ENCODE measurements at regions not wholly inside any gene's neighbourhood (a gene's known extent, or its start where the extent isn't known, plus 50 kb on each side); places are given as distances from the start of the nearest gene placed in this dataset.

GRCh38 chr16:17557949-17558348, 87.2 kb upstream of the XYLT1 start:
- DNase-seq (ENCODE audit: low spot score) = no peak
- CTCF ChIA-PET = interaction anchor here (1.0 to 5.5 kb wide), 5 partner anchors 13 to 187 kb away, joined by 3 to 34 read pairs (median 5); no protein-coding TSS in a partner anchor
- Mint-ChIP-seq H3K4me1 (peaks cover 5% of the 10 kb centered on the region; the same call in 1 of the 2 replicates), H3K36me3 (no peaks in the 10 kb centered on the region), H3K27ac (no peak overlapping the region), H3K9me3 (no peaks in the 10 kb centered on the region), H3K27me3 (ENCODE audit: low read depth) (no peaks in the 10 kb centered on the region; the same call in 1 of the 2 replicates), H3K4me3 (no peak overlapping the region)
- no peak for ATAC-seq
- POLR2A ChIA-PET = interaction anchor here (0.6 kb wide), 1 partner anchor 974 kb away, joined by 3 read pairs; no protein-coding TSS in a partner anchor
- TF ChIP-seq ZNF423 (CRISPR knock-in tag; IDR thresholded peaks at IDR 0.05) (no peak), GABPB1 (CRISPR knock-in tag; IDR thresholded peaks at IDR 0.05) (no peak), NFE2L1 (CRISPR knock-in tag; IDR thresholded peaks at IDR 0.05) (no peak), FOXP4 (CRISPR knock-in tag; IDR thresholded peaks at IDR 0.05) (no peak), ARID4B (CRISPR knock-in tag; IDR thresholded peaks at IDR 0.05; ENCODE audit: borderline replicate concordance) (no peak), ZNF425 (CRISPR knock-in tag; conservative IDR thresholded peaks at IDR 0.05) (no peak), TP53 (CRISPR knock-in tag; IDR thresholded peaks at IDR 0.05) (no peak), ZNF263 (CRISPR knock-in tag; IDR thresholded peaks at IDR 0.05; ENCODE audit: low read depth) (no peak), TEAD1 (CRISPR knock-in tag; IDR thresholded peaks at IDR 0.05) (no peak), HMGA2 (CRISPR knock-in tag; IDR thresholded peaks at IDR 0.05) (no peak), ERG (CRISPR knock-in tag; IDR thresholded peaks at IDR 0.05) (no peak), TEAD4 (CRISPR knock-in tag; IDR thresholded peaks at IDR 0.05) (no peak), EMX1 (CRISPR knock-in tag; IDR thresholded peaks at IDR 0.05) (no peak), PRDM15 (CRISPR knock-in tag; IDR thresholded peaks at IDR 0.05) (no peak)
- TF ChIP-seq, protein P1, sequence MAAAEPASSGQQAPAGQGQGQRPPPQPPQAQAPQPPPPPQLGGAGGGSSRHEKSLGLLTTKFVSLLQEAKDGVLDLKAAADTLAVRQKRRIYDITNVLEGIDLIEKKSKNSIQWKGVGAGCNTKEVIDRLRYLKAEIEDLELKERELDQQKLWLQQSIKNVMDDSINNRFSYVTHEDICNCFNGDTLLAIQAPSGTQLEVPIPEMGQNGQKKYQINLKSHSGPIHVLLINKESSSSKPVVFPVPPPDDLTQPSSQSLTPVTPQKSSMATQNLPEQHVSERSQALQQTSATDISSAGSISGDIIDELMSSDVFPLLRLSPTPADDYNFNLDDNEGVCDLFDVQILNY (CRISPR knock-in tag; IDR thresholded peaks at IDR 0.05) = no peak
- TF ChIP-seq, protein P2, sequence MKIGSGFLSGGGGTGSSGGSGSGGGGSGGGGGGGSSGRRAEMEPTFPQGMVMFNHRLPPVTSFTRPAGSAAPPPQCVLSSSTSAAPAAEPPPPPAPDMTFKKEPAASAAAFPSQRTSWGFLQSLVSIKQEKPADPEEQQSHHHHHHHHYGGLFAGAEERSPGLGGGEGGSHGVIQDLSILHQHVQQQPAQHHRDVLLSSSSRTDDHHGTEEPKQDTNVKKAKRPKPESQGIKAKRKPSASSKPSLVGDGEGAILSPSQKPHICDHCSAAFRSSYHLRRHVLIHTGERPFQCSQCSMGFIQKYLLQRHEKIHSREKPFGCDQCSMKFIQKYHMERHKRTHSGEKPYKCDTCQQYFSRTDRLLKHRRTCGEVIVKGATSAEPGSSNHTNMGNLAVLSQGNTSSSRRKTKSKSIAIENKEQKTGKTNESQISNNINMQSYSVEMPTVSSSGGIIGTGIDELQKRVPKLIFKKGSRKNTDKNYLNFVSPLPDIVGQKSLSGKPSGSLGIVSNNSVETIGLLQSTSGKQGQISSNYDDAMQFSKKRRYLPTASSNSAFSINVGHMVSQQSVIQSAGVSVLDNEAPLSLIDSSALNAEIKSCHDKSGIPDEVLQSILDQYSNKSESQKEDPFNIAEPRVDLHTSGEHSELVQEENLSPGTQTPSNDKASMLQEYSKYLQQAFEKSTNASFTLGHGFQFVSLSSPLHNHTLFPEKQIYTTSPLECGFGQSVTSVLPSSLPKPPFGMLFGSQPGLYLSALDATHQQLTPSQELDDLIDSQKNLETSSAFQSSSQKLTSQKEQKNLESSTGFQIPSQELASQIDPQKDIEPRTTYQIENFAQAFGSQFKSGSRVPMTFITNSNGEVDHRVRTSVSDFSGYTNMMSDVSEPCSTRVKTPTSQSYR (CRISPR knock-in tag; IDR thresholded peaks at IDR 0.05) = no peak
- TF ChIP-seq, protein P3, sequence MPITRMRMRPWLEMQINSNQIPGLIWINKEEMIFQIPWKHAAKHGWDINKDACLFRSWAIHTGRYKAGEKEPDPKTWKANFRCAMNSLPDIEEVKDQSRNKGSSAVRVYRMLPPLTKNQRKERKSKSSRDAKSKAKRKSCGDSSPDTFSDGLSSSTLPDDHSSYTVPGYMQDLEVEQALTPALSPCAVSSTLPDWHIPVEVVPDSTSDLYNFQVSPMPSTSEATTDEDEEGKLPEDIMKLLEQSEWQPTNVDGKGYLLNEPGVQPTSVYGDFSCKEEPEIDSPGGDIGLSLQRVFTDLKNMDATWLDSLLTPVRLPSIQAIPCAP (CRISPR knock-in tag; IDR thresholded peaks at IDR 0.05) = no peak
- TF ChIP-seq, protein P4, sequence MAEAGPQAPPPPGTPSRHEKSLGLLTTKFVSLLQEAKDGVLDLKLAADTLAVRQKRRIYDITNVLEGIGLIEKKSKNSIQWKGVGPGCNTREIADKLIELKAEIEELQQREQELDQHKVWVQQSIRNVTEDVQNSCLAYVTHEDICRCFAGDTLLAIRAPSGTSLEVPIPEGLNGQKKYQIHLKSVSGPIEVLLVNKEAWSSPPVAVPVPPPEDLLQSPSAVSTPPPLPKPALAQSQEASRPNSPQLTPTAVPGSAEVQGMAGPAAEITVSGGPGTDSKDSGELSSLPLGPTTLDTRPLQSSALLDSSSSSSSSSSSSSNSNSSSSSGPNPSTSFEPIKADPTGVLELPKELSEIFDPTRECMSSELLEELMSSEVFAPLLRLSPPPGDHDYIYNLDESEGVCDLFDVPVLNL (CRISPR knock-in tag; IDR thresholded peaks at IDR 0.05; ENCODE audit: borderline replicate concordance, low read depth) = no peak

Data from WTC11 (cell line).